ENCODE measurements at regions not wholly inside any gene's neighbourhood (a gene's known extent, or its start where the extent isn't known, plus 50 kb on each side); places are given as distances from the start of the nearest gene placed in this dataset.

DNA sequence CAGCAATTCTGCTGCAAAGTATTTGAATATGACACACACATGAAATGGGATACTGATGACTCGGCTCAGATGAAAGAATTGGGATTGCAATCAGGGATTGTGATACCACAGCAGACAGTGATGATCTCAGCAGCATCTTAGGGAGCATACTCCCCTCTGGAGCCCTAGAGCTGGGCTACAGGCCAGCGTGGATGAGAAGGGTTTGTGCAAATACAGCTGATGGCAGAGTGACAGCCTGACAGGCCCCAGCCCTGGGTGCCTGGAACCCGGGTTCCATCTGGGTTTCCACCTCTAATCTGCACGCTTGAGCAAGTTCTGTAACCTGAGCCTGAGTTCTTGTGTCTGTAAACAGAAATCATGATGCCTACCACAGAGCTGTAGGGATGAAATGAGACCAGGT, 418.0 kb downstream of the LRATD1 start:
- 67 to 89% (median 77%) methylated on average over 4 of the region's 4 CpGs for WGBS, 5 donors

DNA sequence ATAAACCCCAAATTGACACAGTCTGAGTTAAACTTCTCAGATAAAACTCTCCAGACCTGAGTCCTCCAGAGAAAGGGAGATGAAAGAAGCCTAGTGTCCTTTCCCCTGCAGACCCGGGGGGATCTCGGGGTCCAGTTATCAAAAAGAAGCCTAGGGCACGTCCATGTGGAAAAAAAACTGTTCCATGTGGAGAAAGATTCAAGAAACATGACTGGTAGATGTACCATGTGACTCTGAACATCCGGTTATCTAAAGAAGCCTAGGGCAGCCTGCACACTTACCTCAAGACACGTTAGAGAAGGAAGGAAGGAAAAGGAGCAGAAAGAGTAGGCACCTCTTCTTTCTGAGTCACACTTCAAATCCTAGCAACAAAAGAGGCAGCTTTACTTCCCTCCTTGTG, 421.0 kb downstream of the LRATD1 start:
- 67 to 73% (median 70%) methylated on average over 5 of the region's 5 CpGs for WGBS, 5 donors
- TF ChIP-seq POLR2AphosphoS5 (IDR thresholded peaks at IDR 0.05): no peak
- TF ChIP-seq, protein P1, sequence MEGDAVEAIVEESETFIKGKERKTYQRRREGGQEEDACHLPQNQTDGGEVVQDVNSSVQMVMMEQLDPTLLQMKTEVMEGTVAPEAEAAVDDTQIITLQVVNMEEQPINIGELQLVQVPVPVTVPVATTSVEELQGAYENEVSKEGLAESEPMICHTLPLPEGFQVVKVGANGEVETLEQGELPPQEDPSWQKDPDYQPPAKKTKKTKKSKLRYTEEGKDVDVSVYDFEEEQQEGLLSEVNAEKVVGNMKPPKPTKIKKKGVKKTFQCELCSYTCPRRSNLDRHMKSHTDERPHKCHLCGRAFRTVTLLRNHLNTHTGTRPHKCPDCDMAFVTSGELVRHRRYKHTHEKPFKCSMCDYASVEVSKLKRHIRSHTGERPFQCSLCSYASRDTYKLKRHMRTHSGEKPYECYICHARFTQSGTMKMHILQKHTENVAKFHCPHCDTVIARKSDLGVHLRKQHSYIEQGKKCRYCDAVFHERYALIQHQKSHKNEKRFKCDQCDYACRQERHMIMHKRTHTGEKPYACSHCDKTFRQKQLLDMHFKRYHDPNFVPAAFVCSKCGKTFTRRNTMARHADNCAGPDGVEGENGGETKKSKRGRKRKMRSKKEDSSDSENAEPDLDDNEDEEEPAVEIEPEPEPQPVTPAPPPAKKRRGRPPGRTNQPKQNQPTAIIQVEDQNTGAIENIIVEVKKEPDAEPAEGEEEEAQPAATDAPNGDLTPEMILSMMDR (IDR thresholded peaks at IDR 0.05 in 8 of 11, conservative IDR thresholded peaks at IDR 0.05 in 3 of 11): no peak
- TF ChIP-seq POLR2A (IDR thresholded peaks at IDR 0.05): no peak

More for the DNA sequence above, 418.0 kb downstream of the LRATD1 start:
- intact Hi-C loops (cut with DNase I; ENCODE audit: low total_unique reads): no loop called here
- TF ChIP-seq, protein P1 (IDR thresholded peaks at IDR 0.05 in 8 of 11, conservative IDR thresholded peaks at IDR 0.05 in 3 of 11): no peak
- TF ChIP-seq POLR2AphosphoS5 (IDR thresholded peaks at IDR 0.05): no peak
- Histone ChIP-seq H3K9me3 (no peaks in the 10 kb centered on the region), H3K36me3 (no peaks in the 10 kb centered on the region), H3K4me1 (no peaks in the 10 kb centered on the region), H3K27ac (no peak overlapping the region), H3K4me3 (no peak overlapping the region), H3K27me3 (replicated peaks in 1 of 7) (peaks cover 0 to 6% (median 0%) of the 10 kb centered on the region in 7 donors)
- DNase-seq: no peak

GRCh38 chr2:15058015-15058720, 425.7 kb downstream of the LRATD1 start:
- DNase-seq: no peak
- WGBS, 5 donors: 66 to 81% (median 71%) methylated on average over 6 of the region's 6 CpGs
- Histone ChIP-seq H3K4me3 (no peak overlapping the region), H3K9me3 (no peaks in the 10 kb centered on the region), H3K4me1 (no peaks in the 10 kb centered on the region), H3K36me3 (no peaks in the 10 kb centered on the region), H3K27ac (no peak overlapping the region), H3K27me3 (replicated peaks in 1 of 7) (peaks cover 0 to 6% (median 0%) of the 10 kb centered on the region in 7 donors)
- no peak for TF ChIP-seq POLR2AphosphoS5 (IDR thresholded peaks at IDR 0.05)
- TF ChIP-seq, protein P1 (IDR thresholded peaks at IDR 0.05 in 8 of 11, conservative IDR thresholded peaks at IDR 0.05 in 3 of 11): peak in 1 of 11 experiments; percentile 12
- intact Hi-C loops (cut with DNase I; ENCODE audit: low total_unique reads): no loop called here

More for the DNA sequence above, 421.0 kb downstream of the LRATD1 start:
- Histone ChIP-seq H3K4me1 (no peaks in the 10 kb centered on the region), H3K36me3 (no peaks in the 10 kb centered on the region), H3K4me3 (no peak overlapping the region), H3K27ac (no peak overlapping the region), H3K9me3 (no peaks in the 10 kb centered on the region), H3K27me3 (replicated peaks in 1 of 7) (peaks cover 0 to 6% (median 0%) of the 10 kb centered on the region in 7 donors)
- intact Hi-C loops (cut with DNase I; ENCODE audit: low total_unique reads): no loop called here
- no peak for DNase-seq

GRCh38 chr2:15058721-15059157, 426.2 kb downstream of the LRATD1 start:
- no peaks in the 10 kb centered on the region for H3K9me3 ChIP-seq
- H3K4me3 ChIP-seq: no peak overlapping the region
- WGBS, 5 donors: 64 to 82% (median 73%) methylated on average over 3 of the region's 3 CpGs
- no peak for DNase-seq
- TF ChIP-seq, protein P1 (IDR thresholded peaks at IDR 0.05 in 8 of 11, conservative IDR thresholded peaks at IDR 0.05 in 3 of 11): no peak
- TF ChIP-seq POLR2A (IDR thresholded peaks at IDR 0.05): no peak
- no peak for TF ChIP-seq POLR2AphosphoS5 (IDR thresholded peaks at IDR 0.05)
- no peaks in the 10 kb centered on the region for H3K36me3 ChIP-seq
- H3K27me3 ChIP-seq (replicated peaks in 1 of 7): peaks cover 0 to 6% (median 0%) of the 10 kb centered on the region in 7 donors
- intact Hi-C loops (cut with DNase I; ENCODE audit: low total_unique reads): no loop called here
- no peaks in the 10 kb centered on the region for H3K4me1 ChIP-seq
- no peak overlapping the region for H3K27ac ChIP-seq
